NCI-H1930 (cell line): ENCODE measurements at regions not wholly inside any gene's neighbourhood (a gene's known extent, or its start where the extent isn't known, plus 50 kb on each side); places are given as distances from the start of the nearest gene placed in this dataset.
A peak's percentile ranks its signal among the peaks of the same experiment; 100 is the strongest.
"Not testable (repeated sequence)": the region's sequence is repeated elsewhere in the genome, so short reads cannot be mapped to it uniquely, and the experiment has no call there.

Experiments
- DNase-seq, 2 experiments: peaks; one replicate each; lab custom pipeline; 2025; lab: John Stamatoyannopoulos, UW

- DNase-seq, result no peak
Observed at GRCh38 chr5:75948438-75948837, 134.7 kb upstream of the SV2C start.

- DNase-seq, result no peak
Observed at GRCh38 chr5:75940418-75940817, 142.8 kb upstream of the SV2C start.

GRCh38 chr5:75935572-75935971, 147.6 kb upstream of the SV2C start:
- no peak for DNase-seq

GRCh38 chr5:75933489-75933888, 149.7 kb upstream of the SV2C start:
- no peak for DNase-seq

- no peak for DNase-seq
Observed at GRCh38 chr5:75931175-75931574, 152.0 kb upstream of the SV2C start.

- DNase-seq, result no peak
Observed at GRCh38 chr5:75928992-75929391, 154.2 kb upstream of the SV2C start.

- DNase-seq, result no peak
Observed at GRCh38 chr5:75922480-75922879, 160.7 kb upstream of the SV2C start.

- DNase-seq, result no peak
Observed at GRCh38 chr5:75921011-75921410, 162.2 kb upstream of the SV2C start.

- DNase-seq, result no peak
Observed at GRCh38 chr5:75916144-75916543, 167.0 kb upstream of the SV2C start.

- no peak for DNase-seq
Observed at GRCh38 chr5:75909223-75909622, 174.0 kb upstream of the SV2C start.

GRCh38 chr5:75907651-75908050, 175.5 kb upstream of the SV2C start:
- no peak for DNase-seq

GRCh38 chr5:75894482-75894881, 177.2 kb upstream of the POC5 start:
- peak in 1 of 2 experiments; percentile 4 for DNase-seq

GRCh38 chr5:75891736-75892135, 174.5 kb upstream of the POC5 start:
- no peak for DNase-seq

GRCh38 chr5:75891020-75891419, 173.8 kb upstream of the POC5 start:
- DNase-seq, result no peak

- no peak for DNase-seq
Observed at GRCh38 chr5:75890546-75890945, 173.3 kb upstream of the POC5 start.

- no peak for DNase-seq
Observed at GRCh38 chr5:75886706-75887105, 169.5 kb upstream of the POC5 start.

GRCh38 chr5:75885849-75886596, 168.8 kb upstream of the POC5 start:
- no peak for DNase-seq

GRCh38 chr5:75885321-75885720, 168.1 kb upstream of the POC5 start:
- DNase-seq, result no peak

- no peak for DNase-seq
Observed at GRCh38 chr5:75869891-75870290, 152.7 kb upstream of the POC5 start.

- DNase-seq, result no peak
Observed at GRCh38 chr5:75862872-75863271, 145.6 kb upstream of the POC5 start.

GRCh38 chr5:75859621-75860020, 142.4 kb upstream of the POC5 start:
- DNase-seq, result not testable (repeated sequence)

- no peak for DNase-seq
Observed at GRCh38 chr5:75856056-75856455, 138.8 kb upstream of the POC5 start.

- no peak for DNase-seq
Observed at GRCh38 chr5:75848077-75848476, 130.8 kb upstream of the POC5 start.

GRCh38 chr5:75847561-75848021, 130.4 kb upstream of the POC5 start:
- no peak for DNase-seq
